Left ventricle myocardium inferior (tissue), 1 donor: ENCODE measurements at regions not wholly inside any gene's neighbourhood (a gene's known extent, or its start where the extent isn't known, plus 50 kb on each side); places are given as distances from the start of the nearest gene placed in this dataset.

ENCODE experiments used
- DNase-seq: peaks from one replicate; pipeline ENCODE4 v3.0.0-alpha.2; 2020
- H3K27ac ChIP-seq: fragments of 200-600 bp; replicated peaks from 2 replicates; pipeline ENCODE4 v1.8.0; 2021
- H3K27me3 ChIP-seq: fragments of 200-600 bp; 2 replicates; pipeline ENCODE4 v1.8.0; 2021; ENCODE audit warnings: low read depth
- H3K36me3 ChIP-seq: fragments of 200-600 bp; 2 replicates; pipeline ENCODE4 v1.8.0; 2021
- H3K4me1 ChIP-seq: fragments of 200-600 bp; 2 replicates; pipeline ENCODE4 v1.8.0; 2021
- H3K4me3 ChIP-seq: fragments of 200-600 bp; 2 replicates; pipeline ENCODE4 v1.8.0; 2021; ENCODE audit warnings: mild to moderate bottlenecking, moderate library complexity
- H3K9me3 ChIP-seq: fragments of 200-600 bp; replicated peaks from 2 replicates; pipeline ENCODE4 v1.8.0; 2021
- intact Hi-C: fragments of 100-400 bp; cut with micrococcal nuclease; formaldehyde crosslinking; loops from one replicate; pipeline ENCODE4 v1.11.0; 2022
- TF ChIP-seq, protein P1 (sequence below): fragments of 200-600 bp; IDR thresholded peaks from 2 replicates; pipeline ENCODE4 v1.8.0; 2021; ENCODE audit warnings: antibody characterized with exemption, mild to moderate bottlenecking, borderline replicate concordance
- donor health status: DM: no; HTN: yes; CAD: no; lungs with severe emphysema.

DNA sequence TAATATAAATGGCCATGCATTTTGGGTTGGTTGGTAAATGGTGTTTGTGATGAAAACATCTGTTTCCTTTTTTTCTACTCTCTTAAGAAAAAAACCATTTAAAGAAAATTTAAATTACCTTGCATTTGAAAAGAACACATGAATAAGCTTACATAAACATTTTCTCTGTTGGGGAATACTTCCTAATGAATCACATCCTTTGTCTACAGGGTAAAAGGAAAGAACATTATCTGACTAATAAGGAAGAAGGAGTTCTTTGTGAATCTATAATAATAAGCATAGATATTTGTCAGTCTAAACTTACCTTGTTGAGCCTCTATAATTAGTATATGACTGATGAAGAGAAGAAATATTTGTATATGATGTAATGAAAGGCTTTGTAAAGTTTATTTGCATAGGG, 254.1 kb upstream of the ZNF717 start:
- TF ChIP-seq, protein P1, sequence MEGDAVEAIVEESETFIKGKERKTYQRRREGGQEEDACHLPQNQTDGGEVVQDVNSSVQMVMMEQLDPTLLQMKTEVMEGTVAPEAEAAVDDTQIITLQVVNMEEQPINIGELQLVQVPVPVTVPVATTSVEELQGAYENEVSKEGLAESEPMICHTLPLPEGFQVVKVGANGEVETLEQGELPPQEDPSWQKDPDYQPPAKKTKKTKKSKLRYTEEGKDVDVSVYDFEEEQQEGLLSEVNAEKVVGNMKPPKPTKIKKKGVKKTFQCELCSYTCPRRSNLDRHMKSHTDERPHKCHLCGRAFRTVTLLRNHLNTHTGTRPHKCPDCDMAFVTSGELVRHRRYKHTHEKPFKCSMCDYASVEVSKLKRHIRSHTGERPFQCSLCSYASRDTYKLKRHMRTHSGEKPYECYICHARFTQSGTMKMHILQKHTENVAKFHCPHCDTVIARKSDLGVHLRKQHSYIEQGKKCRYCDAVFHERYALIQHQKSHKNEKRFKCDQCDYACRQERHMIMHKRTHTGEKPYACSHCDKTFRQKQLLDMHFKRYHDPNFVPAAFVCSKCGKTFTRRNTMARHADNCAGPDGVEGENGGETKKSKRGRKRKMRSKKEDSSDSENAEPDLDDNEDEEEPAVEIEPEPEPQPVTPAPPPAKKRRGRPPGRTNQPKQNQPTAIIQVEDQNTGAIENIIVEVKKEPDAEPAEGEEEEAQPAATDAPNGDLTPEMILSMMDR: no peak
- no peak for DNase-seq
- Histone ChIP-seq H3K27ac (no peak overlapping the region), H3K36me3 (no peaks in the 10 kb centered on the region), H3K27me3 (no peaks in the 10 kb centered on the region), H3K9me3 (no peaks in the 10 kb centered on the region), H3K4me3 (no peak overlapping the region), H3K4me1 (no peaks in the 10 kb centered on the region)
- intact Hi-C loops: no loop called here

DNA sequence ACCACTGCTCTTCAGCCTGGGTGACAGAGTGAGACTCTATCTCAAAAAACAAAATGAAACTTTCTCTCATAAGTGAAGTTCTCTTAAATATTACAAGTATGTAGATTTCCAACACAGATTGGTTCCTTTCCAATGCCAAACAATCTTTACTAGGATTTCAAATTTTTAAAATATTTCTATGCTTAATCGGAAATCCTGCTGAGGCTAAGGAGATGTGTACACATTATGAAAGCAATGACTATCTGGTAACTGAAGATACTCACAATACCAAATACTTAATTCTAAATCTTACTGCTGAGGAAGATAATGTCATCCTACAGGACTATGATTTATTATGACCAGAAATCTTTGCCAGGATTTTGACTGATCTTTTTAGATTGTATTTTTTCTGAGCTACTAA, 255.6 kb upstream of the ZNF717 start:
- TF ChIP-seq, protein P1: no peak
- Histone ChIP-seq H3K4me3 (no peak overlapping the region), H3K27ac (no peak overlapping the region), H3K4me1 (no peaks in the 10 kb centered on the region), H3K9me3 (no peaks in the 10 kb centered on the region), H3K27me3 (no peaks in the 10 kb centered on the region), H3K36me3 (no peaks in the 10 kb centered on the region)
- intact Hi-C loops: no loop called here
- no peak for DNase-seq

DNA sequence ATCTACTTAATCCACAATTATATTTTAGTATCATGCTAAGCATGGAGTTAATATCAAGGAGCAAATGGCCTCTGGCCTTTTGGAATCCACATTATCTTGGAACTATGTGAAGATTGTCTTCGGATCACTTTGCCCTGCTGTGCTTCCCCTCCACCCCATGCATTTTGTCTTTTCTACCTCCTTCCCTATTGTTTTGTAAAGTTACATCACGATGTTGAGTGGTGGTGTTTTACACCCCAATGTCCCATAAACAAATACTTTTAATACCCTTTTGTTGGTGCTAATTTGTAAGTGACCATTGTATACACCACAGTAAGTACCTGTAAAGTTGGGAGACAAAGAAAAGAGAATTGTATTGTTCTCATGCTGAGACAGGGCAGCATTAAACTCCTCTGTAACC, 258.4 kb upstream of the ZNF717 start:
- no peaks in the 10 kb centered on the region for H3K9me3 ChIP-seq
- no peaks in the 10 kb centered on the region for H3K36me3 ChIP-seq
- no peak for DNase-seq
- no peak overlapping the region for H3K27ac ChIP-seq
- no peaks in the 10 kb centered on the region for H3K27me3 ChIP-seq
- no peak overlapping the region for H3K4me3 ChIP-seq
- H3K4me1 ChIP-seq: no peaks in the 10 kb centered on the region
- intact Hi-C loops: no loop called here
- TF ChIP-seq, protein P1: no peak

DNA sequence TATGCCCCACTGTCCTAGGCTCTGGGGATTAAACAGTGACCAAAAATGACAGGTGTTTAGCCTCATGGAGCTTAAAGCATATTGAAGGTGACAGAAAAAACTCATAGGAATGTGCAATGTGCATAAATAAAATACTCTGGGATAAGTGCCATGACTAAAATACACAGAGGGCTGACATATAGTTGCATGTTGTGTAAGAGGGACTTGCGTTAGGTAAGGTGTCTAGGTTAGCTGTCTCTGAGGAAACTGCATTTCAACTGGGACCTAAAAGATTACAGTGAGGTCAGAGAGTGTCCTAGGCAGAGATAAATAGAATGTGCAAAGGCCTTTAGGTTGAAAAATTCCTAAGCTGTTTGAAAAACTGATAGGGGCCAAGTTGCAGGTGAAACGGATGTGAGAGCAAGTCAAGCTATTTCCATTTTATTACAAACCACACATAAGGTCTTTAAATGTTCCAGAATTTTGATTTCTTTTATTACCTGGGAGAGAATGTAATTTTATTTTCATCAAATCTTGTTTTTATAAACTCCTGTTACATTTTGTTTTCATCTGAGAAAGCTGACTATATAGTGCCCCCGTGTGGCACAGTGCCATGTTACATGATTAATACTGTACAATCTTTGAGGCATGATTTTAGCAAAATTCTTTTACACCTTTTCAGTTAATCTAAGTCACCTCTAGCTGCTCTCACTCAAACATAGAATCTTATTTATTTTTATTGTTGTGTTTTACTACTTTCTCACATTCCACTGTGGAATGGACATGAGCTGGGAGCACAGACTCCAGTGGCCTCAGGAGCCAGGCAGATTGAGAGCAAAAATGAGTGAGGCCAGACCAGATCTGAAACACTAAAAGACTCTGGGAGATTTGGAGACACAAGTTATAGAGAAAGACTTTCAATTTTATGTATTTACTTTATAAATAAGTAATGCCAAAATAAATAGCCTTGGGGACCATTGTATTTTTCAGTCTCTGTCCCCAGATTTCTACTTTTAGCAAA, 259.6 kb upstream of the ZNF717 start:
- no peaks in the 10 kb centered on the region for H3K4me1 ChIP-seq
- DNase-seq: no peak
- H3K4me3 ChIP-seq: no peak overlapping the region
- H3K27ac ChIP-seq: no peak overlapping the region
- no peaks in the 10 kb centered on the region for H3K27me3 ChIP-seq
- intact Hi-C loops: no loop called here
- no peaks in the 10 kb centered on the region for H3K36me3 ChIP-seq
- H3K9me3 ChIP-seq: no peaks in the 10 kb centered on the region
- TF ChIP-seq, protein P1: peak; percentile 49

DNA sequence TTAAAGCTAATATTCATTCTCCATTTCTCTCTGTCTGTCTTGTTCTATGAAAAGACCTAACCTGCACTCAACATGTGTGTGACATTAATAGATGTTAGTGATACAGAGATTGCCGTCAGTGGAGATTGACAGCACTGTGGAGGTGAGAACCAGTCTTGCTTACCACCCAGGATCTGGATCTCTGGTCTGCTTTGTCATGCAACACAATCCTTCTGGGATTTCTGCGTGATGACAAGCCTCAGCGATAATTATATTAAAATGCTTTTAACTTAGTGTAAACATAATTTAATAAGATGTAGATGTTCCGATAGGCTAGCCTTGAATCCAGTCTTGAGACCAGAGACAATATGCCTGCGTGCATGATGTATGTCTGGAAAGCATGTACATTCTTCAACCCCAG, 262.0 kb upstream of the ZNF717 start:
- no peaks in the 10 kb centered on the region for H3K36me3 ChIP-seq
- H3K4me3 ChIP-seq: no peak overlapping the region
- no peaks in the 10 kb centered on the region for H3K27me3 ChIP-seq
- no peak for DNase-seq
- TF ChIP-seq, protein P1: no peak
- no peak overlapping the region for H3K27ac ChIP-seq
- H3K4me1 ChIP-seq: no peaks in the 10 kb centered on the region
- H3K9me3 ChIP-seq: no peaks in the 10 kb centered on the region
- intact Hi-C loops: no loop called here
